ENCODE measurements at regions not wholly inside any gene's neighbourhood (a gene's known extent, or its start where the extent isn't known, plus 50 kb on each side); places are given as distances from the start of the nearest gene placed in this dataset.

GRCh38 chr2:19216238-19216637 is 142.2 kb downstream of the OSR1 start:
- DNase-seq (no peak), ATAC-seq (ENCODE audit: low FRiP score in 2 of 2) (no peak)
- TF ChIP-seq EP300 (IDR thresholded peaks at IDR 0.05) (no peak), POLR2AphosphoS5 (IDR thresholded peaks at IDR 0.05) (no peak)
- H3K4me3 ChIP-seq, result no peak overlapping the region
- H3K9me3 ChIP-seq, result no peaks in the 10 kb centered on the region
- H3K27ac ChIP-seq, result no peak overlapping the region
- WGBS, 2 donors, result 88 to 95% methylated on average over 2 of the region's 2 CpGs
- no peaks in the 10 kb centered on the region for H3K36me3 ChIP-seq
- H3K27me3 ChIP-seq, result no peaks in the 10 kb centered on the region
- H3K4me1 ChIP-seq, result no peaks in the 10 kb centered on the region

DNA sequence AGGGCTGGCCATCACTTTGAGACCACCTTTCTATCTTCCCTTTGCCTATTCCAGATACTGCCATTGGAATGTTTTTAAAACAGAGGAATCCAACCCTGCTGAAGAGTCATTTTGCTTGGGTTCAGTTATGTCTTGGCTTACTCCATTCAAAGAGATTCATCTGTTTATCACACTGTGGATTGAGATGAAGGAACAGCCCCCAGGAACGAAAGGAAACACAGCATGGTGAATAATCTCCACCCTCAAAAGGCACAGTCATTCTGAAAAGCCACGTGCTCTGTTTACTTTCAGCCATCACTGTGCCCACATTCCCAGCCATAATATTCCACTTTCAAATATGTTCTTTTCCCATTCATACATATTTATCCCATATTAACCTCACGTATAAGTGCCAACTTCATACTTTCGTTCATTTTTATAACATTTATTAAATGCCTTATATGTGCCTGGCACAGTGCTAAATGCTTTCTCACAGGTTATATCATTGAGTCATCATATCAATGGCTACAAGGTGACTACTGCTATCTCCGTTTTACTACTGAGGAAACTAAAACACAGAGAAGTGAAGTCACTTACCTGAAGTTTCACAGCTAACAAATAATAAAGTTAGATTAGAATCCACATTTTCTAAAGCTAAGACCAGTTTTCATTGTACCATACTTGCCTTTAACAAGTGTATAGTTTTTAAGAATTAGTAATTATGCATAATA is 143.6 kb downstream of the OSR1 start:
- Histone ChIP-seq H3K36me3 (no peaks in the 10 kb centered on the region), H3K4me1 (no peaks in the 10 kb centered on the region), H3K27ac (no peak overlapping the region), H3K9me3 (no peaks in the 10 kb centered on the region), H3K4me3 (no peak overlapping the region), H3K27me3 (no peaks in the 10 kb centered on the region)
- TF ChIP-seq POLR2A (IDR thresholded peaks at IDR 0.05), result no peak
- TF ChIP-seq POLR2AphosphoS5 (IDR thresholded peaks at IDR 0.05), result no peak
- no peak for TF ChIP-seq EP300 (IDR thresholded peaks at IDR 0.05)
- TF ChIP-seq CTCF (IDR thresholded peaks at IDR 0.05), result no peak
- no peak for DNase-seq
- ATAC-seq (ENCODE audit: low FRiP score in 2 of 2), result no peak
- WGBS, 2 donors, result 76 to 82% methylated on average over 5 of the region's 5 CpGs

DNA sequence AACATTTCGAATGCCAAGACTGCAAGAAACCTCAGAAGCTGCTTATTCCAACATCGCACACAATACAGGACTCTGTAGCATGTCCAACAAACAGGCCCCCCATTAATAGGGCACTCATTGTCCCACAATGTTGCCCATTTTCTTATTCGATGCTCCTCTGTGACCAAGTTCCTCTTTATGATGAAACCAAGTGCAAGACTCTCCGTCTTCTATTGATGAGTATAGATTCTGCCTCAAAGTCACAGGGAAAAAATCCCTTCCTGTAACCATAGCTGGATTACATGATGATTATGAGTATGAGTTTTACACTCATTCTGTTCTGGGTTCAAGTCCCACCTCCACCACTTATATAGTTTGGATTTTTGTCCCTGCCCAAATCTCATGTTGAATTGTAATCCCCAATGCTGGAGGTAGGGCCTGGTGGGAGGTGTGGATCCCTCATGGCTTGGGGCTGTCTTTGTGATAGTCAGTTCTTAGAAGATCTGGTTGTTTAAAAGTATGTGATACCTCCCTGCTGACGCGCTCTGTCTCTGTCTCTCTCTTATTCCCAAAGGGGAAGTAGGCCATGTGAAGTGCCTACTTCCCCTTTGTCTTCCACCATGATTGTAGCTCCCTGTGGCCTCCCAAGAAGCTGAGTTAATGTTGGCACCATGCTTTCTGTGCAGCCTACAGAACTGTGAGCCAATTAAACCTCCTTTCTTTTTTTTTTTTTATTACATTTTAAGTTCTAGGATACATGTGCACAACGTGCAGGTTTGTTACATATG is 148.7 kb downstream of the OSR1 start:
- Histone ChIP-seq H3K4me3 (no peak overlapping the region), H3K4me1 (no peaks in the 10 kb centered on the region), H3K27ac (no peak overlapping the region), H3K27me3 (no peaks in the 10 kb centered on the region), H3K36me3 (no peaks in the 10 kb centered on the region), H3K9me3 (no peaks in the 10 kb centered on the region)
- 92 to 94% methylated on average over 7 of the region's 7 CpGs for WGBS, 2 donors
- TF ChIP-seq EP300 (IDR thresholded peaks at IDR 0.05), result no peak
- no peak for TF ChIP-seq CTCF (IDR thresholded peaks at IDR 0.05)
- TF ChIP-seq POLR2A (IDR thresholded peaks at IDR 0.05), result no peak
- no peak for TF ChIP-seq POLR2AphosphoS5 (IDR thresholded peaks at IDR 0.05)
- ATAC-seq (ENCODE audit: low FRiP score in 2 of 2) (no peak), DNase-seq (no peak)

DNA sequence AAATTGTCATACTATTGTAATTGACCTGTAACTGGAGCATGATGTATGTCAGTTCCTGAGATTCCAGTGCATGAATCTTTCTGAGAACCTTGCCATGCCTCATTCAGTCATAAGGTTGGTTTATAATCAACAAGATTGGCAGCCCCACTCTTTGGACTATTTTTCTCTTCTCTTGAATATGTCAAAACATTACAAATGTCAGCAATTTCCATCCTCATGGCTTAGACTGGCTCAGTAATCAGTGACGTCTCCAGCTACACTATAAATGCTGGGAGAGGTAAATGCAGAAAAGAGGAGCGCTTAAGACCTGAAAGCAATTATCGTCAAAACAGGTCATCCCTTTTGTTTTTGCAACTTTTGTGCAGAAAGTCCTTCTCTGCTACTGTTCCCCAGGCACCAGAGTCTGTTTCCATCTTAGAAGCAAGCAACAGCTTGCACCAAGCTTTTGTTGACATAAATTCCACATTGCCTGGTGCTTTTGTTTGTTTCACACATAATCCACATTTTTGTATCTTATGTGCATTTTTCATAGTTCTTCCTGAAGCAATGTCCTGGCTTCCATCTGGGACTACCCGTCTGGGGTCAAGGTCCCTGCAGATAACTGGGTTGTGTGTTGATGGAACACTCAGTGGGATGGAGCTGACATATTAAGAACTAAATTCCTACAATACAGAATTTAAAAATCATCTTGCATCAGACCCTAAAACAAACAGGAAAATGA is 149.8 kb downstream of the OSR1 start:
- no peak for DNase-seq
- no peak overlapping the region for H3K4me3 ChIP-seq
- no peaks in the 10 kb centered on the region for H3K27me3 ChIP-seq
- no peaks in the 10 kb centered on the region for H3K9me3 ChIP-seq
- no peak for ATAC-seq (ENCODE audit: low FRiP score in 2 of 2)
- no peak for TF ChIP-seq POLR2A (IDR thresholded peaks at IDR 0.05)
- H3K4me1 ChIP-seq, result no peaks in the 10 kb centered on the region
- no peak overlapping the region for H3K27ac ChIP-seq
- no peaks in the 10 kb centered on the region for H3K36me3 ChIP-seq
- WGBS, 2 donors, result 82 to 86% methylated on average over 4 of the region's 4 CpGs

- Histone ChIP-seq H3K4me3 (no peak overlapping the region), H3K27ac (no peak overlapping the region), H3K27me3 (no peaks in the 10 kb centered on the region), H3K4me1 (no peaks in the 10 kb centered on the region), H3K9me3 (no peaks in the 10 kb centered on the region), H3K36me3 (no peaks in the 10 kb centered on the region)
- no peak for TF ChIP-seq POLR2AphosphoS5 (IDR thresholded peaks at IDR 0.05)
- TF ChIP-seq POLR2A (IDR thresholded peaks at IDR 0.05), result no peak
- TF ChIP-seq CTCF (IDR thresholded peaks at IDR 0.05), result no peak
- no peak for TF ChIP-seq EP300 (IDR thresholded peaks at IDR 0.05)
- DNase-seq (no peak), ATAC-seq (ENCODE audit: low FRiP score in 2 of 2) (no peak)
- 81 to 88% methylated on average over 8 of the region's 8 CpGs for WGBS, 2 donors
Observed at GRCh38 chr2:19207452-19207851, 151.0 kb downstream of the OSR1 start.

Data from upper lobe of left lung (tissue), 6 donors.